Kidney epithelial cell (primary cell): ENCODE measurements at regions not wholly inside any gene's neighbourhood (a gene's known extent, or its start where the extent isn't known, plus 50 kb on each side); places are given as distances from the start of the nearest gene placed in this dataset.
A peak's percentile ranks its signal among the peaks of the same experiment; 100 is the strongest.
"Not testable (repeated sequence)": the region's sequence is repeated elsewhere in the genome, so short reads cannot be mapped to it uniquely, and the experiment has no call there.

ENCODE experiments used
- DNase-seq: peaks from one replicate; pipeline ENCODE4 v3.0.0-alpha.2; 2010; ENCODE audit warnings: low read depth
- H3K27me3 ChIP-seq: 2 replicates; pipeline ENCODE4 v1.6.0; 2011; ENCODE audit warnings: low read length; ENCODE audit not compliant: control insufficient read depth, insufficient read depth
- H3K36me3 ChIP-seq: 2 replicates; pipeline ENCODE4 v1.5.1; 2011; ENCODE audit warnings: low read length; ENCODE audit not compliant: control insufficient read depth, insufficient read depth
- H3K4me3 ChIP-seq: 2 replicates; pipeline ENCODE4 v1.5.1; 2011; ENCODE audit warnings: low read depth, mild to moderate bottlenecking, control low read depth, low read length
- TF ChIP-seq, protein P1 (sequence below): IDR thresholded peaks from 2 replicates; pipeline ENCODE4 v1.5.1; 2011; ENCODE audit warnings: mild to moderate bottlenecking, moderate library complexity, low read length, control low read depth, inconsistent platforms; ENCODE audit not compliant: insufficient read depth, poor library complexity, severe bottlenecking

DNA sequence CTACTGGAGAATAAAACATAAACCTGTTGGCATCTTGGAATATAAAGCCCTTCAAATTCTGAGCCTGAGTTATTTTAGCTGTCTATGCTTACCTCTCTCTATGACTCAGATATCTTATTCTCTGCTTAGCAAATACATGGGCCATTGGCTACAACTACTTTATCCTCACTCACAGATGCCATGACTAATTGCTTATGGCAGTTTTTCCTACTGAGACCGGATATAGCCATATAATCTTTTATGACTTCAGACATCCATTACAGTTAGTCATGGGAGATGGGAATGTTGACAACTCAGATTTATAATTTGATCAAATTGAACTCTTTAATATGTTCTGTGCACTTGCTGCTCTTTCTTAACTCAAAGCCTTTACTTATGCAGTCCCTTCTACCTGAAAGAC is 502.4 kb upstream of the ATP2B1 start:
- no peak overlapping the region for H3K4me3 ChIP-seq
- DNase-seq, result peak; percentile 85
- no peaks in the 10 kb centered on the region for H3K27me3 ChIP-seq
- TF ChIP-seq, protein P1, sequence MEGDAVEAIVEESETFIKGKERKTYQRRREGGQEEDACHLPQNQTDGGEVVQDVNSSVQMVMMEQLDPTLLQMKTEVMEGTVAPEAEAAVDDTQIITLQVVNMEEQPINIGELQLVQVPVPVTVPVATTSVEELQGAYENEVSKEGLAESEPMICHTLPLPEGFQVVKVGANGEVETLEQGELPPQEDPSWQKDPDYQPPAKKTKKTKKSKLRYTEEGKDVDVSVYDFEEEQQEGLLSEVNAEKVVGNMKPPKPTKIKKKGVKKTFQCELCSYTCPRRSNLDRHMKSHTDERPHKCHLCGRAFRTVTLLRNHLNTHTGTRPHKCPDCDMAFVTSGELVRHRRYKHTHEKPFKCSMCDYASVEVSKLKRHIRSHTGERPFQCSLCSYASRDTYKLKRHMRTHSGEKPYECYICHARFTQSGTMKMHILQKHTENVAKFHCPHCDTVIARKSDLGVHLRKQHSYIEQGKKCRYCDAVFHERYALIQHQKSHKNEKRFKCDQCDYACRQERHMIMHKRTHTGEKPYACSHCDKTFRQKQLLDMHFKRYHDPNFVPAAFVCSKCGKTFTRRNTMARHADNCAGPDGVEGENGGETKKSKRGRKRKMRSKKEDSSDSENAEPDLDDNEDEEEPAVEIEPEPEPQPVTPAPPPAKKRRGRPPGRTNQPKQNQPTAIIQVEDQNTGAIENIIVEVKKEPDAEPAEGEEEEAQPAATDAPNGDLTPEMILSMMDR, result no peak
- H3K36me3 ChIP-seq, result no peaks in the 10 kb centered on the region

DNA sequence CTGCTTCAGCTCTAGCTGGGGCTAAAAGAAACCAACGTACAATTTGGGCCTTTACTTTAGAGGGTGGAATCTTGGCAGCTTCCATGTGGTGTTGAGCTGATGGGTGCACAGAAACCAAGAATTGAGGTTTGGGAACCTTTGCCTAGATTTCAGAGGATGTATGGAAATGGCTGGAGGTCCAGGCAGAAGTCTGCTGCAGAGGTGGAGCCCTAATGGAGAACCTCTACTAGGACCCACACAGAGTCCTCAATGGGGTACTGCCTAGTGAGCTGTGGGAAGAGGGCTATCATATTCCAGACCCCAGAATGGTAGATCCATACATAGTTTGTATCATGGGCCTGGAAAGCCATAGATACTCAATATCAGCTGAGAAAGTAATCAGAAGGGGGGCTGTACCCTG is 500.4 kb upstream of the ATP2B1 start:
- Histone ChIP-seq H3K36me3 (no peaks in the 10 kb centered on the region), H3K4me3 (no peak overlapping the region), H3K27me3 (no peaks in the 10 kb centered on the region)
- DNase-seq, result no peak
- TF ChIP-seq, protein P1, result no peak

DNA sequence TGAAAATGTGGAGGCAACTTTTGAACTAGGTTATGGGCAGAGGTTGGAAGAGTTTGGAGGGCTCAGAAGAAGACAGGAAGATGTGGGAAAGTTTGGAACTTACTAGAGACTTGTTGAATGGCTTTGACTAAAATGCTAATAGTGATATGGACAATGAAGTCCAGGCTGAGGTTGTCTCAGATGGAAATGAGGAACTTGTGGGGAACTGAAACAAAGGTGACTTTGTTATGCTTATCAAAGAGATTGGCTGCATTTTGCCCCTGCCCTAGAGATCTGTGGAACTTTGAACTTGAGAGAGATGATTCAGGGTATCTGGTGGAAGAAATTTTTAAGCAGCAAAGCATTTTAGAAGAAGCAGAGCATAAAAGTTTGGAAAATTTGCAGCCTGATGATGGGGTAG is 499.7 kb upstream of the ATP2B1 start:
- not testable (repeated sequence) for H3K4me3 ChIP-seq, DNase-seq, H3K36me3 ChIP-seq, H3K27me3 ChIP-seq

- Histone ChIP-seq H3K27me3 (no peaks in the 10 kb centered on the region), H3K36me3 (no peaks in the 10 kb centered on the region), H3K4me3 (no peak overlapping the region)
- DNase-seq, result peak; percentile 21
- TF ChIP-seq, protein P1, result no peak
Observed at GRCh38 chr12:90207799-90208198, 499.2 kb upstream of the ATP2B1 start.

DNA sequence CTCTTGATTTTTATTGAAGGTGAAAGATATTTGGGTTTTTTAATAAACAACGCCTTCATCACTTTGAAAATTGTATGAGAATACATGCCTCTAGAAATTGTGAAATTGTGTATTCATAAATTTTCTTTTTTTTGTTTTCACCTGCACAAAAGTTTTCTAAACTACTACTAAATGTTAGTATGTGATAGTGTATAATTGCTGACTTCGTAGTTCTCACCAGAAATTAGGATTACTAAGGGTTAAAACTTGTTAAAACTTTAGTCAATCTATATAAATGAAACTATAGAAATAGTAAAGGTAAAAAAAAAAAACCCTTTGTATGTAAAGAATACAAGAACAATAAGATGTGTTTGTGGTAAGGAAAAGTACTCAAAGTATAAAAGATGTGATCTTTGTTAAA is 496.5 kb upstream of the ATP2B1 start:
- H3K27me3 ChIP-seq, result no peaks in the 10 kb centered on the region
- H3K4me3 ChIP-seq, result no peak overlapping the region
- TF ChIP-seq, protein P1, result no peak
- no peaks in the 10 kb centered on the region for H3K36me3 ChIP-seq
- no peak for DNase-seq

GRCh38 chr12:90203556-90203955 is 494.9 kb upstream of the ATP2B1 start:
- DNase-seq, result no peak

More at GRCh38 chr12:90203556-90203955, 494.9 kb upstream of the ATP2B1 start:
- no peak overlapping the region for H3K4me3 ChIP-seq
- no peaks in the 10 kb centered on the region for H3K27me3 ChIP-seq
- TF ChIP-seq, protein P1, result no peak
- no peaks in the 10 kb centered on the region for H3K36me3 ChIP-seq
